ENCODE measurements at regions not wholly inside any gene's neighbourhood (a gene's known extent, or its start where the extent isn't known, plus 50 kb on each side); places are given as distances from the start of the nearest gene placed in this dataset.

- TF ChIP-seq POLR2A (IDR thresholded peaks at IDR 0.05): no peak
- TF ChIP-seq CTCF (IDR thresholded peaks at IDR 0.05): no peak
- no peak for TF ChIP-seq POLR2AphosphoS5 (IDR thresholded peaks at IDR 0.05)
- TF ChIP-seq EP300 (IDR thresholded peaks at IDR 0.05): no peak
These were observed 601.4 kb downstream of the ZEB2 start for GRCh38 chr2:143918465-143918989.
